ENCODE measurements at regions not wholly inside any gene's neighbourhood (a gene's known extent, or its start where the extent isn't known, plus 50 kb on each side); places are given as distances from the start of the nearest gene placed in this dataset.
"Not testable (repeated sequence)": the region's sequence is repeated elsewhere in the genome, so short reads cannot be mapped to it uniquely, and the experiment has no call there.

DNA sequence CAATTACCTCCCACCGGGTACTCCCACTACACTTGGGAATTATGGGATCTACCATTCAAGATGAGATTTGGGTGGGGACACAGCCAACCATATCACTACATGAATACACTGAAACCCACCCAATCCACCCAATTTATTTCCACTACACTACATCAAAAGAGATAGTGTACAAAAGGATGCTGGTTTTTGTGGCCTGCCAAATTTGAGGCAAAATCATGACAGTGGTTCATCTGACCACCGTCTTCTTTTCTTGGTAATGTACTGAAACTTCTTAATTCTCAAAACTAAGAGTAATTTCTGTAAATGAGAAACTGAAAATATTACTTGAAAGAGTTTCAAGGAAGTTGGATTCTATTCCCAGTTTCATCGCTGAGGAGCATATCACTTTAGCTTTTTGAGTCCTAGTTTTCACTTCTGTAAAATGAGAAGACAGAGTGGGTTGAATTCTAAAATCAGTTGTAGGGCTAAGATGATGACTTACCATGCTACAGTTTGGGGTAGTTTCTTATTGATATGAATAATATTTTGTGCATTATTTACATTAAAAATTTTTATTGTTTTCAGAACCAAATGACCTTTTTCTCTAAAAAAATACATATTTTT lies 360.4 kb upstream of the CNTN6 start:
- H3K4me3 Mint-ChIP-seq, result no peak overlapping the region
- H3K27me3 Mint-ChIP-seq, result no peaks in the 10 kb centered on the region
- POLR2A ChIA-PET, result no interaction called here
- H3K27ac Mint-ChIP-seq, result no peak overlapping the region
- CTCF ChIA-PET, result no interaction called here
- H3K36me3 Mint-ChIP-seq (ENCODE audit: low read depth), result no peaks in the 10 kb centered on the region
- no peaks in the 10 kb centered on the region for H3K4me1 Mint-ChIP-seq
- peaks cover 11% of the 10 kb centered on the region for H3K9me3 Mint-ChIP-seq
- no peak for DNase-seq

DNA sequence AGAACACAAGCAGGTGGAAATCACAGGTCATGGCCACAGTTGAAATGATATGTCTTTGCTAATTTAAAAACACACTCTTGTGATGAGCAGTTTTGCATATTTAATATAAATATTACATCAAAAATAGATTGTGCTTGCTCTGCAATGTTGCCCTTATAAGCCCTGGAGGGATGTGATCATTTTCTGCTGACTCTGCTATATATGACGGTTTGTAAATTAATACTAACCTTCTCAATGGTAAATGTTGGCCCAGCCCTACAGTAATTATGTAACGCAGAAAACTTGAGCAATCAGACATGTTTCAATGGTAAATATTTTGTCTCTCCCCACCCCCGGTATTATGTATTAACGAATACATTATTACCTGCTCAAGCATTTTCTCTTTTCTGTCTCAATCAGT lies 359.5 kb upstream of the CNTN6 start:
- Mint-ChIP-seq H3K4me1 (no peaks in the 10 kb centered on the region), H3K4me3 (no peak overlapping the region), H3K9me3 (peaks cover 11% of the 10 kb centered on the region), H3K36me3 (ENCODE audit: low read depth) (no peaks in the 10 kb centered on the region), H3K27ac (no peak overlapping the region), H3K27me3 (no peaks in the 10 kb centered on the region)
- ChIA-PET CTCF (no interaction called here), POLR2A (no interaction called here)
- no peak for DNase-seq

DNA sequence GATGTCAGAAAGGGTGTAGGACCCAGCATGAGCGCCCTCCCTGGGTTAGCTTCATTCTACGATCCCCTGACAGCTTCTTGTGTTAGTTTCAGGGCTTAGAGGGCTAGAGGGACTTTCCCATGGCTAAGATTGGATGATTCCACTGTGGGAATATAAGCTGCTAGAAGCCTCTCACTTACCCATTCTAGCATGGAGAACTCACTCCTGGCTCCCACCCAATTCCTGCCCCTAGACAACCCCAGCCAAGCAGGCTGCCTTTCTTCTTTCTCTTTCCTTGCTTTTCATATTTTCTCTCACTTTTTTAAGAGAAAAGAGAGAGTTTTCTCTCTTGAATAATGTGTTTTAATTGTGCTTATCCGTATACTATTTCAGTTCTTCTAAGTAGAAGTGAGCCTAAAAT lies 335.1 kb upstream of the CNTN6 start:
- ChIA-PET CTCF (no interaction called here), POLR2A (no interaction called here)
- Mint-ChIP-seq H3K27ac (no peak overlapping the region), H3K36me3 (ENCODE audit: low read depth) (no peaks in the 10 kb centered on the region), H3K9me3 (peaks cover 17% of the 10 kb centered on the region), H3K27me3 (no peaks in the 10 kb centered on the region), H3K4me1 (no peaks in the 10 kb centered on the region), H3K4me3 (no peak overlapping the region)
- DNase-seq, result no peak

DNA sequence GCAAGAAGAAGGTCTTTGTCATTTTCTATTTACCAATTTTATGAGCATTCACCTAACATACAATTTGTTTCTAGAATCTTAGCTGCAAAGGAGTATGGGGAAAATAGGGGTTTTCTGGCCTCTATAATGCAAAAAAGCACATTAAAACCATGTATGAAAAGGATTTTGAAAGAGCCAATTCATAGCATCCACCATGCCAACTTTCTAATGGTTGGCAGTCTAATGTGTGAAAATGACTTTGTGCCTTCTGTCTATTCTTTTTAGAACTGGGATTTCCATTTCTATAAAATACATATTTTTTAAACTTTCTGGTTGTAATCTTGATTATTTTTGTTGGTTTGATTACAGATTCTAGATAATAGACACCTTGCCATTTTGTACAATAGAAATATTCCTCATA lies 333.7 kb upstream of the CNTN6 start:
- Mint-ChIP-seq H3K27ac (no peak overlapping the region), H3K4me1 (no peaks in the 10 kb centered on the region), H3K9me3 (peaks cover 14% of the 10 kb centered on the region), H3K36me3 (ENCODE audit: low read depth) (no peaks in the 10 kb centered on the region), H3K27me3 (no peaks in the 10 kb centered on the region), H3K4me3 (no peak overlapping the region)
- no peak for DNase-seq
- CTCF ChIA-PET, result no interaction called here
- POLR2A ChIA-PET, result no interaction called here

DNA sequence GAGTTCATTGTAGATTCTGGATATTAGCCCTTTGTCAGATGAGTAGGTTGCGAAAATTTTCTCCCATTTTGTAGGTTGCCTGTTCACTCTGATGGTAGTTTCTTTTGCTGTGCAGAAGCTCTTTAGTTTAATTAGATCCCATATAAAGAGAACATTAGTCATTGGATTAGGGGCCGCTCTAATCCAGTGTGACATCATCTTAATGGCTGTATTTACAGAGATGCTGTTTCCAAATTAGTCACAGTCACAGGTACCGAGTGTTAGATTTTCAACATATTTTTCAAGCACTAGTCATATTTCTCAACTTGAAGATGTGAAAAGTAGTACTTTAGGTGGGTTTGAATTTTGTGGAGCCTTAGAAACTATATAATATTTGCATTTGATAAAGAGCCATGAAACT lies 319.4 kb upstream of the CNTN6 start:
- H3K27ac Mint-ChIP-seq; H3K36me3 Mint-ChIP-seq (ENCODE audit: low read depth); DNase-seq; H3K27me3 Mint-ChIP-seq; H3K4me1 Mint-ChIP-seq; POLR2A ChIA-PET; H3K4me3 Mint-ChIP-seq; H3K9me3 Mint-ChIP-seq; CTCF ChIA-PET: not testable (repeated sequence)

DNA sequence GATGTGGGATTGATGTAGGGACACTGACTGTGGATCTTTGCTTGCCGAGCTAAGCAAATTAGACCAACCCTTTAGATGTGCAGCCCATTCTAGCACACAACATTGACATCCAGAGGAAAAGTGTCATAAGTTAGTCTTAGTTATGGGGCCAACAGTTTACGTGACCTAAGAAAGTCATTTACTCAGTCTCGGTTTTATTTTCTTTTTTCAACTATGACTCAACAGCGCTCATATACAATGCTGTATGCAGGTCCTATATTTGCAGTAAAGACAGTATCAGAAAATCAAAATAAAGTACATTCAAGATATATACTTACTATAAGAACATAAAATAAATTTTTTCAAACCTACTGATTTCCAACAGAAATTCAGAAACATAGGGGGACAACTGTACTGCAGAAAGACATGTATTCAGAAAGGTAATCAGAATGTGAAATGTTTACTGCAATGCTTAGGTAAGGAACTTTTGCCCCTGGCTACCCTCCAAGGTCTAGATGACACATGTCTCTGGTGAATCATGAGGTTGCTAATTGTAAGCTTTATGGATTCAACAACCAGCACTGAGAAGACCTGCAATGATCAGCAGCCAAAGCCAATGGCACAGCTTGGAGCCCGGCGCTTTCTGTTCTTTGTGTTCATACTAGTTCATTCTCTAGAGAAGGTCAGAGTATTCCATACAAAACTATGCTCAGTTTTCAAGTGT lies 317.5 kb upstream of the CNTN6 start:
- peaks cover 4% of the 10 kb centered on the region for H3K9me3 Mint-ChIP-seq
- no peak overlapping the region for H3K4me3 Mint-ChIP-seq
- no peaks in the 10 kb centered on the region for H3K36me3 Mint-ChIP-seq (ENCODE audit: low read depth)
- H3K4me1 Mint-ChIP-seq, result no peaks in the 10 kb centered on the region
- no peak for DNase-seq
- ChIA-PET POLR2A (no interaction called here), CTCF (no interaction called here)
- no peaks in the 10 kb centered on the region for H3K27me3 Mint-ChIP-seq
- no peak overlapping the region for H3K27ac Mint-ChIP-seq

DNA sequence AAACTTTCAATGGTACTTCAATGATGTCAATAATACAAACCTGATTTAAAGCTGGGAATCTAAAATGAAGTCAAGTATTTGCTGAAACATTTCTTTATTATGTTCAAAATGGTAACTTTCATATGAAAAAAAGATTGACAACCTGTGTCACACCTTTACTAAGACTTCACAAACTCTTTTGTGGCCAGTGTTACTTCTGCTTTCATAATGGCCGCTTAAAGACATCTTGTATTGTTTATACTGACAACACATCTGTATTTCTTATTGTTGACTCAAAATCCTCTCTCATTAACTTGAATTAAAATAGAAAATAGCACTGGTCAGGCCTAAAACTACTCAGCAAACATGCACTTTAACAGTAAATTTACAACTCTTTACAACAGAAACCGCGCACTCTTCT lies 312.3 kb upstream of the CNTN6 start:
- POLR2A ChIA-PET, result no interaction called here
- Mint-ChIP-seq H3K27ac (no peak overlapping the region), H3K4me3 (no peak overlapping the region), H3K4me1 (no peaks in the 10 kb centered on the region), H3K36me3 (ENCODE audit: low read depth) (no peaks in the 10 kb centered on the region), H3K9me3 (peaks cover 9% of the 10 kb centered on the region), H3K27me3 (no peaks in the 10 kb centered on the region)
- CTCF ChIA-PET, result no interaction called here
- no peak for DNase-seq

DNA sequence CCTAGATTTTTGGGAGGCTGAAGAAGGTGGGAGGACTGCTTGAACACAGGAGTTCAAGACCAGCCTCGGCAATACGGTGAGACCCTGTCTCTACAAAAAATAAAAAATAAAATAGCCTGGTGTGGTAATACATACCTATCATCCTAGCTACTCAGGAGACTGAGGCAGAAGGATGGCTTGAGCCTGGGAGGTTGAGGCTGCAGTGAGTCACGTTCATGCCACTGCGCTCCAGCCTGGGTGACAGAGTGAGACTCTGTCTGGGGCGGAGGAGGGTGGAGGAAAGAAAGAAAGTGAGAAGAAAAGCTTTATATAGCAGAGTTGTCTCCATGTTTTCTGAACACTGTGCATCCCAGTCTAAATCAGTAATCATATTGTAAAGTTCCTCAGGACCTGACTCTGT lies 301.4 kb upstream of the CNTN6 start:
- ChIA-PET POLR2A (no interaction called here), CTCF (no interaction called here)
- H3K36me3 Mint-ChIP-seq (ENCODE audit: low read depth), result no peaks in the 10 kb centered on the region
- peaks cover 7% of the 10 kb centered on the region for H3K9me3 Mint-ChIP-seq
- no peak overlapping the region for H3K4me3 Mint-ChIP-seq
- H3K27ac Mint-ChIP-seq, result no peak overlapping the region
- DNase-seq, result no peak
- H3K27me3 Mint-ChIP-seq, result no peaks in the 10 kb centered on the region
- no peaks in the 10 kb centered on the region for H3K4me1 Mint-ChIP-seq

DNA sequence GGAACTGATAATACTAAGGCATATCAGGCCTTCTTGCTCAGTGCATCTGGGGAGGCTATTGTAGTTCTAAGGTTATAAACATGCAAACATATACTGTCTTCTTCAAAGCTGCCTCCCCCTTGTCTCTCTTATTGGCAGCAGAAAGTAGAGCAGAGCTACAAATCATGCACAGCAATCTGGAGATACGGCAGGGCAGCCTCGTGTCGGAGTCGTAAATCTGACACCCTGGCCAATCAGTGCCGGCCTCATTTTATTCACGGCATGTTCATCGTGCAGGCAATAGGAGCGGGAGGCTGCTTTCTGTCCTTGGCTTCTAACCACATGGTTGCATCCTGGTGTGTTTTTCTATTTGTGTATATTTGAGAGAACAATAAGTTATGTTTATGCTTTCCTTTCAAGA lies 300.2 kb upstream of the CNTN6 start:
- Mint-ChIP-seq H3K9me3 (peaks cover 7% of the 10 kb centered on the region), H3K27ac (no peak overlapping the region), H3K27me3 (no peaks in the 10 kb centered on the region), H3K36me3 (ENCODE audit: low read depth) (no peaks in the 10 kb centered on the region), H3K4me1 (no peaks in the 10 kb centered on the region), H3K4me3 (no peak overlapping the region)
- no peak for DNase-seq
- ChIA-PET CTCF (no interaction called here), POLR2A (no interaction called here)

DNA sequence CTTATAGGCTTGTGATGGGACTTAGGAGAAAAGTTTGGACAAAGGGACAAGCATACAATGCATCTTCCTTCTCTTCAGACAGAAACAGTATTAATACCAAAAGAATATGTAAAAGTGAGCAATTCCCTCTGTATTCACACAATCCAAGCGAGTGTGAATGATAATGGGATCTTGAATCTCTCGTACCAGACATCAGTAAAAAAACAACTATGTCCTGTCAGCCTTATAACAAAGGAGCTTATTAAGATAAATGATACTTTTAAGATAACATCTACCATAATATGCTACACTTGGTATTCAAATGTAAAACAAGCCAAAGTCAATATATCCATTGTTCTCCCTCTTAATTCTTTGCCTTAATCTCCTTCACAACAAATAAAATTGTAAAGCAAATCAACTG lies 288.6 kb upstream of the CNTN6 start:
- Mint-ChIP-seq H3K27ac (no peak overlapping the region), H3K4me3 (no peak overlapping the region), H3K27me3 (no peaks in the 10 kb centered on the region), H3K36me3 (ENCODE audit: low read depth) (no peaks in the 10 kb centered on the region), H3K4me1 (no peaks in the 10 kb centered on the region), H3K9me3 (peaks cover 2% of the 10 kb centered on the region)
- POLR2A ChIA-PET, result no interaction called here
- CTCF ChIA-PET, result no interaction called here
- DNase-seq, result no peak

DNA sequence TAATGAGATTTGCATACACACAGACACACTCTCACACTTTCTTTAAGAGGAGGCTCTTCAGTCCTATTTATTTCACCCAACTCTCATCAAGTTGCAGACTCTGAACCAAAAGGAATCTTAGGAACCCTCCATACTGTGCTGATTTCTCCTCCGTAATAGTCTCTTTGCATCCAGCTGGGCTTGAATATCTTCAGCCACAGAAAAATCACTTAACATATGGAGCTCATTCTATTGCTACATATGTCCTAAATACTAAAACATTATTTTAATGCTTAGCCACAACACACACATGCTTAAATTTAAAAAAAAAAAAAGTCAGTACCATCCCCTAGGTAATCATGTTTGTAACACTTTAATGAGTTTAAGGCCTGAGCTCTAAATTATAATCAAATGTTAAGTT lies 287.5 kb upstream of the CNTN6 start:
- H3K27ac Mint-ChIP-seq, result no peak overlapping the region
- DNase-seq, result no peak
- POLR2A ChIA-PET, result no interaction called here
- peaks cover 2% of the 10 kb centered on the region for H3K9me3 Mint-ChIP-seq
- no peaks in the 10 kb centered on the region for H3K4me1 Mint-ChIP-seq
- H3K27me3 Mint-ChIP-seq, result no peaks in the 10 kb centered on the region
- H3K36me3 Mint-ChIP-seq (ENCODE audit: low read depth), result no peaks in the 10 kb centered on the region
- CTCF ChIA-PET, result no interaction called here
- H3K4me3 Mint-ChIP-seq, result no peak overlapping the region

DNA sequence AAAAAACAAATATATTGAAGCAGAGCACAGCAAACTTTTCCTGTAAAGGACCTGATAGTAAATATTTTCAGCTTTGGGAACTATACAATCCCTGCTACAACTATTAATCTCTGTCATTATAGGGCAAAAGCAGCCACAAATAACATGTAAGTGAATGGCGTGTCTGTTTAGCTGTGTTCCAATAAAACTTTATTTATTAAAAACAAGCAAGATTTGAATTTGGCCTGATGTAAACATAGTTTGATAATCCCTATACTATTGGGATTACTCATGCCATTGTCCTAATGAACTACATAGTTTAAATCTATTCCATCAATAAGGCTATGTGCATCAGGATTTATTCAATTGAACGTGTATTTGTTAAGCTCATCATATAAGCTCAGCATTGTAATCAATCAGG lies 286.8 kb upstream of the CNTN6 start:
- Mint-ChIP-seq H3K9me3 (peaks cover 2% of the 10 kb centered on the region), H3K4me3 (no peak overlapping the region), H3K36me3 (ENCODE audit: low read depth) (no peaks in the 10 kb centered on the region), H3K27me3 (no peaks in the 10 kb centered on the region), H3K27ac (no peak overlapping the region), H3K4me1 (no peaks in the 10 kb centered on the region)
- ChIA-PET POLR2A (no interaction called here), CTCF (no interaction called here)
- no peak for DNase-seq

DNA sequence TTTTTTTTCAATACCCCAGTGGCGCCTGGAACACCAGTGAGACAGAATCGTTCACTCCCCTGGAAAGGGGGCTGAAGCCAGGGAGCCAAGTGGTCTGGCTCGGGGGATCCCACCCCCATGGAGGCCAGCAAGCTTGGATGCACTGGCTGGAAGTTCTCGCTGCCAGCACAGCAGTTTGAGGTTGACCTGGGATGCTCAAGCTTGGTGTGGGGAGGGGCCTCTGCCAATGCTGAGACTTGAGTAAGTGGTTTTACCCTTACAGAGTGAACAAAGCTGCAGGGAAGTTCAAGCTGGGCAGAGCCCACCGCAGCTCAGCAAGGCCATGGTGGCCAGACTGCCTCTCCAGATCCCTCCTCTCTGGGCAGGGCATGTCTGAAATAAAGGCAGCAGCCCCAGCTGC lies 276.2 kb upstream of the CNTN6 start:
- Mint-ChIP-seq H3K4me1 (no peaks in the 10 kb centered on the region), H3K27me3 (no peaks in the 10 kb centered on the region), H3K36me3 (ENCODE audit: low read depth) (no peaks in the 10 kb centered on the region), H3K9me3 (peaks cover 23% of the 10 kb centered on the region), H3K4me3 (no peak overlapping the region), H3K27ac (no peak overlapping the region)
- POLR2A ChIA-PET, result no interaction called here
- no peak for DNase-seq
- CTCF ChIA-PET, result no interaction called here

DNA sequence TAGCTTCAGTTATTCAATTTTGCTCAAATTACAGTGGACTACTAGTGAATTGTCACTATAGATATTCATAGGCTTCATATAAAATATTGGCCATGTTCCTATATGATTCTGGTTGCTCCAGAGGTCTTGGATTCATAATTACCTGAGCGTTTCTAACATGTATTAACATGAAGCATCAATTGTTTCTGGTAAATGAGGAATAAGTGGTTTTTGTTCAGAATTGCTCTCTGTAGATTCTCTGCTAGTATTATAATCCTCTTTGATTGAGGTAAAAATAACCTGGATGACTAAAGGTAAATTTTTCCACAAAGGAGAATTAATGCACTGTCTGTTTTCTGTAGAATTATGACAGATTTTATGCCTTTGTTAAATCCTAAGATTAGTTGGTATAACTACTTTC lies 258.1 kb upstream of the CNTN6 start:
- Mint-ChIP-seq H3K27me3 (no peaks in the 10 kb centered on the region), H3K9me3 (peaks cover 13% of the 10 kb centered on the region), H3K27ac (no peak overlapping the region), H3K4me1 (no peaks in the 10 kb centered on the region), H3K36me3 (ENCODE audit: low read depth) (no peaks in the 10 kb centered on the region), H3K4me3 (no peak overlapping the region)
- POLR2A ChIA-PET, result no interaction called here
- no peak for DNase-seq
- CTCF ChIA-PET, result no interaction called here

DNA sequence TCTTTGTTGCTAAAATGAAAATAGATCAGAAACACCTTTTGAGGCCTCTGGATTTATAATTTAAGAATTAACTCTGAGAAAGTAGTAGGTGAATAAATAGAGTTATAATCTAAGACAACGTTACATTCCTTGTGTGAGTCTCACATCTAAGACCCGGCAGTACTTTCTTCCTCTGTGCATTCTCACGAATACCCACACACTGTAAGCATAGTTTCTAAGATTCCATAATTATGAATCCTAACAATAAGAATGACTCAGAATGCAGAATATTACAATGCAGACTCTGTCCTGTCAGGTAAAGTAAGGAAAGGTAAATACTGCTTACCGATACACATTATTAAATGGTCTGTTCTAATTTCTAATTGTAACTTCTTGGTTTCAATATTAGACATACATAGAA lies 257.7 kb upstream of the CNTN6 start:
- peaks cover 13% of the 10 kb centered on the region for H3K9me3 Mint-ChIP-seq
- CTCF ChIA-PET, result no interaction called here
- H3K4me1 Mint-ChIP-seq, result no peaks in the 10 kb centered on the region

More for the DNA sequence above, 257.7 kb upstream of the CNTN6 start:
- Mint-ChIP-seq H3K4me3 (no peak overlapping the region), H3K36me3 (ENCODE audit: low read depth) (no peaks in the 10 kb centered on the region), H3K27ac (no peak overlapping the region), H3K27me3 (no peaks in the 10 kb centered on the region)
- no peak for DNase-seq
- POLR2A ChIA-PET, result no interaction called here

Data from activated CD4-positive, alpha-beta memory T cell treated with anti-CD3 and anti-CD28 coated beads, Interleukin-2, amount 10 ng/mL, durations not matched to agents 7 days and 5 days (primary cell).